GM19023 (cell line): ENCODE measurements at regions not wholly inside any gene's neighbourhood (a gene's known extent, or its start where the extent isn't known, plus 50 kb on each side); places are given as distances from the start of the nearest gene placed in this dataset.
"Not testable (repeated sequence)": the region's sequence is repeated elsewhere in the genome, so short reads cannot be mapped to it uniquely, and the experiment has no call there.

Experiments used
- ATAC-seq: cut with Tn5 transposase; IDR thresholded peaks from one replicate; pipeline ENCODE4 v1.9.1; 2021; ENCODE audit warnings: mild to moderate bottlenecking, moderate library complexity; ENCODE audit not compliant: unreplicated experiment

DNA sequence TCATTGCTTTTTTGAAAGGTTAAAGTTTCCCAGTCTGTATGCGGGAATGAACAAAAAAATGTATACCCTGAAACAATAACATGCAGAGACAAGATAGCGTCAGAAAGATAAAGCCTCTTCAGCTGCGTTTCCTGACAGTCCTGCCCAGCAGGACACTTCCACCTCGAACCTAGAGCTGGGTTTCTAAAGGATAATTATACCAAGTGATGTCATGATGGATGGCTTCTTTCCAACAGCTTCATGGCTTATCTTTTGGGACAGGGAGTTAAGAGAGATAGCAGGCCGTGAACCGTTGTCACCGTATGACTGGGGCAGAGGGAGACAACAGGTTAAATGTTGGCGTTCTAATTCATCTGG lies 267.6 kb upstream of the SGK1 start:
- no peak for ATAC-seq

DNA sequence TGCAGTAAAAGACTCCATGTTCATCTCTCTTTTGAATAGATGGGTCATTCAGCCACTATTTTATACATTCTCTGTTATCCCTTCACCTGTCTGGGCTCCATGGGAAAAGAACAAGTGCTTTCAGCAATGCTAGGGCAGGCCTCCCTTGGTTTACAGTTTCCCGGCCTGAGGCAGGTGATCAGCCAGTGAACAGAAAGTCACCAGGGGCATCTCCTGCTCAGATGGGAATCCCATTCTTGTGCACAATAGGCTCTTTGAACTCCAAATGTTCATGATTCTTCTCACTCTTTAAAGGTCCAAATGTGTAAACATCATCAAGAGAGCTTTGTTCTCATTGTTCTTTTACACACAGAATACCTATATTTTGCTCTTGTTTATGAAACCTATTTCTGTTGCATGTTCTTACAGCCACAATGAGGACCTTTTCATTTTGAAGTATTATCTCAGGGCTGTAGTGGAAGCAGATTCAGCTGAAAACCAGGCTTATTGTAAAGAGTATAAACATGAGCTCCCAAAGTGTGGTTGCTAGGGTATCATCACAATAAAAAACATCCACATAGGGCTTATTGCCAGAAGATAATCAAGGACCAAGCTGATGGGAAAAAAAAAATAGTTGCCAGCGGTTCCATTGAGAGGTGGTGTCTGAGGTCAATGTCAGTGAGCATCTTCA lies 267.1 kb upstream of the SGK1 start:
- no peak for ATAC-seq

DNA sequence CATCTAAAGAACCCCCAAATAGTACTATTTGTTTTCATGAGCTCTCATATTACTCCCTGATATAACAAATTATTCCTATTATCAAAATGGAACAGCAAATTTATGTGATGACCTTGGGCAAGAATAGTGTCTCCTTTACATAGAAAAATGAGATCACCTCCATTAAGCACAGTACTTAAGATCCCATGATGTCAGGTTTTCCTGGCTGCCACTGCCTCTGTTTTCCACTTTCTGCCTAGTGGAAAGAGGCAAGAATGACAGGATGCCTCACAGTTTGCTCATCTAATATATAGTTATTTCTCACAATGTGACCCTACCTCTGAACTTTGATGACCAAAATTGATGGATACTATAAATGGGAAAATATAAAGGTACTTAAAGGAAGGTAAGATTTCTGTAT lies 260.1 kb upstream of the SGK1 start:
- ATAC-seq, result no peak

DNA sequence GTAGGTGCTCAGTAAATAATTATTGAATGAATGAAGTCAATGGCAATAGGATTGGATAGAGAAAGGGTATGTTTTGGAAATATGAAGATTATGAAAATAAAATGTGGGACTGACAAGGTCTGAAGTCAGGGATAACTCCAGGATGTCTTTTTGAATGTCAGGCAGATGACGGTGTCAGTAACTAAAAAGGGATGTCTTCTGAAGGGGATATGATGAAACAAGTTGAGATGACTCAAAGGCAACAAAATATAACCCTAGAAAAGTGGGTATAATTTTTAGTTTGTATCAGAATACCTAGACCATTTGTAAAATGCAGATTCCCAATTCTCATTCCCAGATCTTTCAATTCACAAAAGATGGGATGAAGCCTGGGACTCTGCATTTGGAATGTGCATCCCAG lies 257.3 kb upstream of the SGK1 start:
- no peak for ATAC-seq

DNA sequence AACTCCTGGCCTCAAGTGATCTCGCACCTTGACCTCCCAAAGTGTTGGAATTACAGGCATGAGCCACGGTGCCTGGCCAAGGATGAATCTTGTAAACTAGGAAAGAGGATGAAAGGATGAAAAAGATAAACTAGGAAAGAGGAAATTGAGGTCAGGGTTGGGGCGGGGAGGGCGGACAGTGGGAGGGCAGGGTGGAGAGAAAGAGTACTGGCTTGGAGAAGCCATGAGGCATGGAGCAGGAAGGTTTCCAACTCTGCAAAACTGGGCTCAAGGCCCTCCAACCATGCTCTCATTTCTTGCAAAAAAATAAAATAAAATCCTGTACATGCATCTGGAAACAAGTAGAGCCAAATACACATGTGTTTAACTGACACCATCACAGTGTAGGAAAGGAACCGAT lies 256.6 kb upstream of the SGK1 start:
- no peak for ATAC-seq

DNA sequence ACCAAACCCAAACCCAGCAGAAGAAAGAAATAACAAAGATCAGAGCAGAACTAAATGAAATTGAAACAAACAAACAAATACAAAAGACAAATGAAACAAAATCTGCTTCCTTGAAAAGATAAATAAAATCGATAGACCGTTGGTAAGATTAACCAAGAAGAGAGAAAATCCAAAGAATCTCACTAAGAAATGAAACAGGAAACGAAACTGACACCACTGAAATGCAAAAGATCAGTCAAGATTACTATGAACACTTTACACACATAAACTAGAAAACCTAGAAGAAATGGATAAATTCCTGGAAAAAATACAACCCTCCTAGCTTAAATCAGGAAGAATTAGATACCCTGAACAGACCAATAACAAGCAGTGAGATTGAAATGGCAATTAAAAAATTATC lies 252.1 kb upstream of the SGK1 start:
- not testable (repeated sequence) for ATAC-seq

DNA sequence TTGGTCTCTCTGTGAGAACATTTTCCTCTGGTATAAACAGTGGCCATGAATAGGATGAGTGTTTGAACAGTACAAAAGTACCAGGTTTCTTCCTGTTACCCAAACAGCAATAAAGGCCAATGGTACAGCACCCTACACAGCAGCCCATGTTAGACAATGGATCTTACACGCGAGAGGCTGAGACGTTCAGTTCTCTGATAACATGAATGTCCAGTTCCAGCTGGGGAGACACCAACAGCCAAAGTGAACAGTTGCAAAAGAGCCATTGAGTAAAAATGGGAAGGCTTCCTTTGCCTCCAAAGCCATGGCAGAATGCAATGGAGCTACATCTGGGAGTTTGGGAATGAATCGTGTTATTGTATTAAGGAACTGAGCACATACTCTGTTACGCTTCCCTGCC lies 246.8 kb upstream of the SGK1 start:
- no peak for ATAC-seq

DNA sequence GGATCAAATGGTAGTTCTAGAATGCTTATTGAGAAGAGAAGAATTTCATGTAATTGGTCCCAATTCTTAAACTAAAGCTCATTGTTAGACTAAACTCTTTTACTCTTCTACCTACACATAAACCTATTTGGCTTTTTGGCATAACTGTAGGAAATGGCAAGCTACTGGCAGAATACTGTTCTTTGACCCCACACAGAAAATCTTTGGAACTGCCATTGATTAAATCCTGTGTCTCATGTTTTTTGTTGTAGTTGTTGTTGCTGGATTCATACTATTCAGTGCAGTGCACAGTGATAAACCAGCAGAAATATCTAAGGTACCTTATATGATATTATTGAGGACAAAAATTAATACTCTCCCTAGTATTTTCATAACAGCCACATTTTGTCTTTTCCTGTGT lies 242.1 kb upstream of the SGK1 start:
- ATAC-seq, result no peak

DNA sequence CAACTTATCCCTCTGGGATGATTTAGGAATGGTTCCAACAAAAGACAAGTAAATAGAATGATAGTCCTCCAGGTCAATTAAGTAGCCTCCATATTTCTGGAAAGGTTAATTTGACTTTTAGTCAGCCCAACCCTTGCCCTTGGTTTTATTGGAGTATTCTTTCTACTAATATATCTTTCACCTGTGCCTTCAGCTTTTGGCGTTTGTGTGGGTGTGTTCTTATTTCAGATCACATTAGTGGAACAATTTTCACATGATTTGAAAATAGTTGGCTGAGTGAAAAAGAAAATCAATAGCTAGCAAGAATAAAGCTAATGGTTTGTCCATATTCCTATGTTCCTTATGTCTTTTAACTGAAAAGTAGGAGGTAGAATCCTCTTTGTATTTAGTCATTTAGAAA lies 239.6 kb upstream of the SGK1 start:
- no peak for ATAC-seq

DNA sequence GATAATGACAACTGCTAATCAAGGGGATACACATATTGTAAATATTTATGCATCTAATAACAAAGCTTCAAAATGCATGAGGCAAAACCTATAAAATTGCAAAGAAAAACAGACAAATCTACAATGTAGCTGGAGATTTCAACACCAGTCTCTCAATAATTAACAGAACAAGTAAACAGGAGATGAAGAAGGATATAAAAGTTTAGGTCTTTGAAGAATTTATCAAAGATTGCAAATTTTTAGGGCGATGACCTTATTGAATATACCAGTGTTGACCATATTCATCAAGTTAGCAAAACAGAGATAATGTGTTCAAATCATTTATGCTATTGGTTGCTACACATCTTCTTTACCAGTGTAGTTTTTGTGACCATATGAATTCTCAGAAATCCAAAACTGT lies 237.8 kb upstream of the SGK1 start:
- no peak for ATAC-seq

DNA sequence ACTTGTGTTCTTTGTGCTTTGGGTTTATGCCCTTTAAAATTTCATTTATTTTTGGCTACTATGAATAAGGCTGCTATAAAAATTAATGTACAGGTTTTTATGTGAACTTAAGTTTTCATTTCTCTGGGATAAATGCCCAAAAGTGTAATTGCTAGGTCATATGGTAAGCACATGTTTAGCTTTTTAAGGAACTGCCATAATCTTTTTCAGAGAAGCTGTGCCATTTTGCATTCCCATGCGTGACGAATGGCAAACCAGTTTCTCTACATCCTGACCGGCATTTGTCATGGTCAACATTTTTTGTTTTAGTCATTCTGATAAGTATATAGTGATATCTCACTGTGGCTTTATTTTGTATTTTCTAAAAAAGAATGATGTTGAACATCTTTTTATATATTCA lies 236.0 kb upstream of the SGK1 start:
- ATAC-seq, result no peak

DNA sequence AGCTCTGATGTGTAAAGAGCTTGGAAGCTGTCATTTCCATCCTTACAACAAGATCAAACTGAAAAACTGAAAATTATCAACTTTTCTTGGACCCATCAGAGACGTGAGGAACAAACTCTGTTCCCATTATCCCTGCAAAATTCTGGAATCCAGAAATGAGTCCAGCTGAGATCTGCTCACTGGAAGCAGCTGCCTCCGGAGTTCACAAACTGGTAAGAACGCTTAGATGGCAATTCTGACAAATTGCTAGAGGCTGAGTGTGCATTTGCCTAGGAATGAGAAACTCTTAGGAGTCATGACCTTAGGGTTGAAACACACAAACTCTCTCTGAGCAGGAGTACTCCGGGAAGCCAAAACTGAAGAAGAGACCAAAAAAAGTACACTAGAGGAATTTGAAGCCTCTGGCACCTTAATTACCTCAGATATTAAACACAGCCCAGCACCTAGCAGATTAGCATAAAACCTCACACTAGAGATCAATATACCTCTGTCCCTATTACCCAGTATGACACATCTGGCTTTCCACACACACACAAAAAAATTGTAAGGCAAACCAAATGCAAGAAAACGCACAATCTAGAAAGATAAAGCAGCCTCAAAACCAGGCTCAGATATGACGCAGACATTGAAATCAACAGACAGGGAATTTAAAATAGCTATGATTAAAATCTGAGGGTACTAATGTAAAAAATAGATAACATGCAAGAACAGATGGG lies 233.5 kb upstream of the SGK1 start:
- ATAC-seq, result no peak

DNA sequence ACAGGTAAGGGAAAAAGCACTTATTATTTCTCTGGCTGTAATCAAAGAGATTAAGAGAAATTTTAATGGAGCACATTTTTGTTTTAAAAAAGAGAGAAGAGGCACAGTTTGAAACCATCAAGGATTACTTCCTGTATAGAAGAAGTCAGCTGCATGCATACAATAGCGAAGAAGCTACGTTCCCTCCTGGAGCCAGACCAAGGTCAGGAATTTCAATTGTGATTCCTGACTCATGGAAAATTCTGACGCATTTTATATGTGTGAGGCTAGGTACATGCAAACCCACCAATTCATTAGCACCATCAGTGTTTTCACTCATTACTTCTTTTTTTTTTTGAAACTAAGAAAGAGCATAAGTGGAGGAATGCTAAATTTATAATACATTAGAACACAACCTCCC lies 232.7 kb upstream of the SGK1 start:
- no peak for ATAC-seq

DNA sequence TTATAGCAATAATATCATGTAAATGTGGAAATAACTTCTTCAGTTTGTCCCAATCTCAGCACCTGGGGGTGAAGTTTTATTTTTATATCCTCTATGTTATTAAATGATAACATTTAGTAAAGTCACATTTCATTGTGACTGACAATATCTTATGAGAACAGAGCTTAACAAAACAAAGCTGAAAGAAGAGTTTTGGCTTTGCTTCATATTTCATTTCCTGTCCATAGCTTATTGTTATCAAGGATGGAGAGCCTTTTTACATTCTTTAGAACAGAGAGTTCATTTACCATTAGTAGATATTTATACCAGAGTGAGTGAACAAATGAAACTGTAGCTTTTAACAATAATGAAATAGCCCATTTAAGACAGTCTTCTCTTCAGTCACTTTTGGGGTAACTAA lies 231.9 kb upstream of the SGK1 start:
- ATAC-seq, result no peak

DNA sequence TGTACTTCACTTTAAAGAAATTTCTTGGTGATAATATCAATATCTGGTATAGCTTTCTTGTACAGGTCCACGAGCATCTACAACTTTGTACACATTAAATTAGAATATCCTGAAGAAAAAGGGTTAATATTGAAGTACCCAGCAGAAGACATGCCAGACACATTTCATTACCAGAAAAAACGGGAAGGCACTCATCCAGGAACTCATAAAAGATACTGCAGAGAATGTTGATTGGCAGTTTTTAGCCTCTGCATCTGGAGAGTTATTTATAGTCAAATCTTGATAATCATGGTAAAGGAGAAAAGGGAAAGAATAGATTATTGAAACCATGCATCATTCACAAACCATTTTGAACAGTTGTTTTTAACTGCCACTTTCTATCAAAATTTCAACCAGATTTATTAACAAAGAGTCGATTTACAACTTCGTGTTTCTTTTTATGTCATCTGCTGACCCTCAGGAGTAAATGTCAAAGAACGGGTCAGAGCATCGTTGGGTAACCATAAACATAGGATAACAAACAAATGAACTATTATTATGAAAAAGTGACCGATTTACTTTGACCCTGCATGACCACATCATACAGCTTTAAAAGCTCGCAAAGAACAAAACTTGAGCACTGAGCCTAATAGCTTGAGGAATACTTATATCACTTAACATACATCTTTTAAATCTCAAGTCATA lies 229.2 kb upstream of the SGK1 start:
- no peak for ATAC-seq

DNA sequence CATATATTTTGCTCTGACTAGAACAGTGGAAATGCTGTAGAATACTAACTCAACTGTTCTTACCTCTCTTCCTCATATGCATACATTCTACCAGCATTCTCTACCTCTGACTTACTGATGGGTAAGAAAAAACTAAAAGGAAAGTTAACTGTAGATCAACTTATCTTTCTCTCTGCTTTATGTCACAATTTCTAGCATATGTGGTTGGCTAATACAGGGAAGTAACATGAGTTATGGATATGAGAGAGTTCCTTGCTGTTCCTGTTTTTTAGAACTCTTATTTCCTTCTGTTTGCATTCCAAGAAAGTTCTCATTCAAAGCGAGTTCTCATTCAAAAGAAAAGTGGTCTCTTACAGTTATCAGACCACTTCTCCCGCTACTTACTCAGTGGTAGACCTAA lies 226.8 kb upstream of the SGK1 start:
- ATAC-seq, result no peak

DNA sequence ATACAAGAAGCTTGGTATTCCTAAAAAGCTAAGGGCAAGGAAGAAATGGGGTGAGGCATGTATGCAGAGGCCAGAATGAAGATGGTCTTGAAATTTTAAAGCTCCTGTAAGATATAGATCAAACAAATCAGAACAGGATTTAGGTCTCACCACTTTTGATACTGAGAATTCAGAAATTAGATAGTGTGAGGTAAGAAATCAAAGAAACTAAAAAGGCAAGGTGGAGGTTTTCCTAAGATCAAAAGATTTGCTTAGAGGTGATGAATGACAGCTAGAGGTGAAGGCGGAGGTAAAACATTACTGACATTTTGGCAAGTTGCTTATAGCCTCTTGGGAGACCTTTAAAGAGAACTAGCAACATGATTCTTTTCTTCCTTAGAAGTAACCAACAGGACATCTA lies 225.2 kb upstream of the SGK1 start:
- no peak for ATAC-seq

DNA sequence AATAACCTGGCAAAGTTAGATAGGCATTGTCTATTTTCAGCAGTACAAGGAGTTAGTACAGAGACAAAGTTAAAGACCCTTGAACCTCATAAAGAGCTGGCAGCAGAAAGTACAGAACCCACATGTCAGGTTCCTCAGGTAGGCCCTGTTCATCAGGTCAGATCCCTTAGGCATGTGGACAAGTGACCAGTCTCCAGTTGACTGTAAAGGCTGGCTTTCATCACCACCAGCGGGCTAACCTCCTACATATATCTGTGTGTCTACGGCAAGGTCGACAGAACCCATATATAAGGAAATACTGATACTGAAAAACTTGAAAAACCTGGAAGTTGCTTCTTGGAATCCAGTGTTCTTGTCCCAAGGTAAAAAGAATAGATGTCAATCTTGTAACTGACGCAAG lies 223.1 kb upstream of the SGK1 start:
- ATAC-seq, result no peak

DNA sequence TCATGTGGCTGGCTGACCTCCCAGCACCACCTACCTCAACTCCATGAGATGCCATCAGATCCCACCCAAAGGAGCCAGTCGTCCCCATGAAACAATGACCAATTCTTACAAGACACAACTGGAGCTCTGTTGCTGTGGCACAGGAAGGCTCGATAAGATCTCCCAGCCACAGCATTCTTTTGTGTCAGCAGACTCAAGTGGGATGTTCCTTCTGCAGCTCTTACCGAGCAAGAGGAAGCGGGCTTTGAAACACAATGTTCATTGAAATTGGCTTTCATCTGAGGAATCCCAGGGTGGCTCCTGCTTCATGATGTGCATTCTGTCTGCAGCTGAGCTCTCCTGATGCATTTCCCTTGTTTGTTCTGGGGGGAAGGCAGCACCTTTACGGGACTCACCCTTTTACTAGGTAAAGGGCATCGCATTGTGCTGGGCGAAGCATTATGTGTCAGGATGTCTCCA lies 222.0 kb upstream of the SGK1 start:
- ATAC-seq, result no peak

DNA sequence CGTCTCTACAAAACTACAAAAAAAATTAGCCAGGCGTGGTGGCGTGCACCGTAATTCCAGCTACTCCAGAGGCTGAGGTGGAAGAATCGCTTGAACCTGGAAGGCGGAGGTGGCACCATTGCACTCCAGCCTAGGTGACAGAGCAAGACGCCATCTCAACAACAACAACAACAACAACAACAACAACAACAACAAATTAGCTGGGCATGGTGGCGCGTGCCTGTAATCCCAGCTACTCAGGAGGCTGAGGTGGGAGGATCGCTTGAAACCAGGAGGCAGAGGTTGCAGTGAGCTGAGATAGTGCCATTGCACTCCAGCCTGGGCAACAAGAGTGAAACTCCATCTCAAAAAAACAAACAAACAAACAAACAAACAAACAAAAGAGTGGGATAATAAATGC lies 219.9 kb upstream of the SGK1 start:
- ATAC-seq, result not testable (repeated sequence)

DNA sequence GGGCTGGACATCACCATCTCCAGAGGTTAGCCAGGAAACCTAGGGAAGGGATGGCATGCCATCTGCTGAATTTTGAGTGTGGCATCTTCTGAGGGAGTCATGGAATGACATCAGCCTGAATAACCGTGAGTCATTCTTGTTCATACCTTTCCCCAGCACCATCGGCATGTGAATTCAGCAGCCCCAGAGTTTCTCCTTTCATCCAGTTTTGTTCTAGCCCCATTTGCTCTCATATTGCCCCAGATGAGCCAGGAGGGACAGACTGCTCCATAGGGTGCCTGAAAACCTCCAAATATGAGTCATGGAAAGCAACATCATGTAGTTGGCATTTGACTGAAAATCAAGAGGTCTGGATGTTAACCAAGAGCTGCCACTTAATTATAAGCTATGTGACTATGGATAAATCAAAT lies 219.2 kb upstream of the SGK1 start:
- ATAC-seq, result no peak

DNA sequence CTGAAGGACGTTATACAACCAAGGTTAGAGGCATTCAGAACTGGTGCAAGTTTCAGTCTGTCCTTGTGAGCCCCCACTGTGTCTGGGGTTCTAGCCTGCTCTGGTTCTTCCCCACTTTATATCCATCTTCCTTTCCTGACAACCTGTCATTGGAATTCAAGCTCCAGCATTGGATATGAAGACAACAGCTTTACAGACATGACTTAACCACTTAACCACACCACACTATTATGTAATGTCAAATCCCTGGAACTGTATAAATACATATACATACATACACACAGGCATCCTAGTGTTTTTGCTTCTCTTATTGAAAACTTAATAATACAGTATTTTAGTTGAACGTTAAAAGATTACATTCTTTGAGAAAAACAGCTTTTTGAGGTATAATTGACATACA lies 217.9 kb upstream of the SGK1 start:
- no peak for ATAC-seq
